ENCODE measurements at regions not wholly inside any gene's neighbourhood (a gene's known extent, or its start where the extent isn't known, plus 50 kb on each side); places are given as distances from the start of the nearest gene placed in this dataset.
"Not testable (repeated sequence)": the region's sequence is repeated elsewhere in the genome, so short reads cannot be mapped to it uniquely, and the experiment has no call there.

DNA sequence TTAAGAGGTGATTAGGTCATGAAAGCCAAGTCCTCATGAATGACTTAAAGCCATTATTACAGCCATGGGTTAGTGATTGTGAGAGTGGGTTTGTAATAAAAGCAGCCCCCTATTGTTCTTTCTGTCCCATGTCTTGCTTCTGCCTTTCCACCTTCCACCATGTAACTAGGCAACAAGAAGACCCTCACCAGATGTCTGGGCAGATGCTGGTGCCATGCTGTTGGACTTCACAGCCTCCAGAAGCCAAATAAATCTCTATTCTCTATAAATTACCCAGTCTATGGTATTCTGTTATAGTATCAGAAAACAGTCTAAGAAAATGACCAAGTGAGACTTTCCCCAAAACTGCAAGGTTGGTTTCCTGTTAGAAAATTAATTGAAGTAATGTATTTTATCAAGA lies 460.3 kb upstream of the ADARB2 start:
- DNase-seq, result no peak
- Histone ChIP-seq H3K27ac (no peak overlapping the region), H3K4me1 (no peaks in the 10 kb centered on the region), H3K27me3 (ENCODE audit: insufficient read depth in 3 of 3, low read length in 2 of 3) (no peaks in the 10 kb centered on the region), H3K9me3 (no peaks in the 10 kb centered on the region), H3K4me3 (no peak overlapping the region), H3K36me3 (ENCODE audit: insufficient read depth in 1 of 2, low read depth in 1 of 2) (no peaks in the 10 kb centered on the region)
- intact Hi-C loops (cut with DNase I), result no loop called here
- ATAC-seq, result no peak
- TF ChIP-seq, protein P1, sequence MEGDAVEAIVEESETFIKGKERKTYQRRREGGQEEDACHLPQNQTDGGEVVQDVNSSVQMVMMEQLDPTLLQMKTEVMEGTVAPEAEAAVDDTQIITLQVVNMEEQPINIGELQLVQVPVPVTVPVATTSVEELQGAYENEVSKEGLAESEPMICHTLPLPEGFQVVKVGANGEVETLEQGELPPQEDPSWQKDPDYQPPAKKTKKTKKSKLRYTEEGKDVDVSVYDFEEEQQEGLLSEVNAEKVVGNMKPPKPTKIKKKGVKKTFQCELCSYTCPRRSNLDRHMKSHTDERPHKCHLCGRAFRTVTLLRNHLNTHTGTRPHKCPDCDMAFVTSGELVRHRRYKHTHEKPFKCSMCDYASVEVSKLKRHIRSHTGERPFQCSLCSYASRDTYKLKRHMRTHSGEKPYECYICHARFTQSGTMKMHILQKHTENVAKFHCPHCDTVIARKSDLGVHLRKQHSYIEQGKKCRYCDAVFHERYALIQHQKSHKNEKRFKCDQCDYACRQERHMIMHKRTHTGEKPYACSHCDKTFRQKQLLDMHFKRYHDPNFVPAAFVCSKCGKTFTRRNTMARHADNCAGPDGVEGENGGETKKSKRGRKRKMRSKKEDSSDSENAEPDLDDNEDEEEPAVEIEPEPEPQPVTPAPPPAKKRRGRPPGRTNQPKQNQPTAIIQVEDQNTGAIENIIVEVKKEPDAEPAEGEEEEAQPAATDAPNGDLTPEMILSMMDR (IDR thresholded peaks at IDR 0.05), result no peak

DNA sequence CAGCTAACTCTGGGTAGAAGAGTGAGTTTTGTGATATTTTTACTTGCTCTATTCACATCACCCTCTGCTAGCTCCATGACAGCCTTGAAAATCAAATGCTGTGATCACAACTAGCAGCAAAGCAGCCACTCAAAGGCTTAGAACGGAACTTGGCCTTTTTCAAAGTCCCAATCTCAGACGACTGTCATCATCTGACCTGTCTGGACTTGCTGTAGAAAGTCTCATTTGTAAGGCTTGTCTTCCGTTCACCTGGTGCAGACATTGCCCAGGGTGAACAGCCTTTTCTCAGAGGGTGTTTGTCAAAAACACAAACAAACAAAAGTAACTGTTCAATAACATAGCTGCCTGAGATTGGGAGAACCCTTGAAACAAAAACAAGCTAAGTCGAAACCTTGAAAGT lies 458.9 kb upstream of the ADARB2 start:
- H3K27me3 ChIP-seq (ENCODE audit: insufficient read depth in 3 of 3, low read length in 2 of 3), result no peaks in the 10 kb centered on the region
- no peaks in the 10 kb centered on the region for H3K9me3 ChIP-seq
- H3K27ac ChIP-seq, result no peak overlapping the region
- no peaks in the 10 kb centered on the region for H3K36me3 ChIP-seq (ENCODE audit: insufficient read depth in 1 of 2, low read depth in 1 of 2)
- H3K4me1 ChIP-seq, result no peaks in the 10 kb centered on the region
- DNase-seq (no peak), ATAC-seq (no peak)
- WGBS, 3 donors, result 75 to 84% (median 79%) methylated on average over 4 of the region's 4 CpGs
- intact Hi-C loops (cut with DNase I), result no loop called here
- TF ChIP-seq, protein P1 (IDR thresholded peaks at IDR 0.05), result no peak
- H3K4me3 ChIP-seq, result no peak overlapping the region

DNA sequence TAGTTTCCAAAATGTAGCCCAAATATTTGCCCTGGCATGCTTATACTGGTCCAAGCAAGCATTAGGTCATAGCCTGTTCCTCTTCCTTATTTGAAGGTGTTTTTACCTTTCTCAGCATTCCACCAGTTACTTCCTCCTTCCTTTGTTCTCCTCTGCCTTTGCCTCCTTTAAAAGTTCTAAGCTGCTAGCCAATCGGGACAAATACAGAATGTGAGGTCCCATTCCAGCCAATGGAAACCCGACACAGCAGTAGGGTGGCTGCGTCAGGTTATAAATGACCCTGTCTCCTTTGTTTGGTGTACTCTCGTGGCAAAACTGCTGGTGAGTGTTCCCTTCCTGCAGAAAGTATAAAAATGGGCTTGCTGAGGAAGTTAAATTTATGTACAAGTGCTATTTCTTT lies 452.0 kb upstream of the ADARB2 start:
- H3K27me3 ChIP-seq (ENCODE audit: insufficient read depth in 3 of 3, low read length in 2 of 3); H3K4me1 ChIP-seq; ATAC-seq; intact Hi-C loops (cut with DNase I); DNase-seq; H3K9me3 ChIP-seq; H3K27ac ChIP-seq; H3K36me3 ChIP-seq (ENCODE audit: insufficient read depth in 1 of 2, low read depth in 1 of 2); H3K4me3 ChIP-seq: not testable (repeated sequence)
- WGBS, 3 donors, result 50 to 62% (median 53%) methylated on average over 4 of the region's 4 CpGs

DNA sequence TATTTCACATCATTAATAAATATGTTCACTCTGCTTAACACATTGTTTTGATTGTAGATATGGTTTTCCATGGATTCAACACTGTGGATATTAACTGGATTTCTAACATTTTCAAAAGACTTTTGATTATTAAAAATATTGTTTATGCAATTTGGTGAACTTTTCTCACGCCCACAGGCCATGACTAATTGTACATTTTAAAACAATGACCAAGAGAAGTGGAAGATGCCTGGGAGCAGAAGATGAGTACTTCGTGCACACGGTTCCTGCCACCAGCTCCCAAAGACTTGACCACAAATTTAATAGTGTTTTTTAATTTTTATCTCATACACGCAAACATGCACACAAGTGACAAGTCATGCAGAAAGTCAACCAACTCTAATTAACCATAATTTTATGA lies 451.0 kb upstream of the ADARB2 start:
- H3K4me3 ChIP-seq, result no peak overlapping the region
- no peaks in the 10 kb centered on the region for H3K27me3 ChIP-seq (ENCODE audit: insufficient read depth in 3 of 3, low read length in 2 of 3)
- H3K27ac ChIP-seq, result no peak overlapping the region
- no peak for ATAC-seq
- H3K9me3 ChIP-seq, result no peaks in the 10 kb centered on the region
- H3K4me1 ChIP-seq, result no peaks in the 10 kb centered on the region
- intact Hi-C loops (cut with DNase I), result no loop called here
- TF ChIP-seq, protein P1 (IDR thresholded peaks at IDR 0.05), result no peak
- no peak for DNase-seq
- H3K36me3 ChIP-seq (ENCODE audit: insufficient read depth in 1 of 2, low read depth in 1 of 2), result no peaks in the 10 kb centered on the region
- WGBS, 3 donors, result 73 to 80% (median 74%) methylated on average over 4 of the region's 4 CpGs

DNA sequence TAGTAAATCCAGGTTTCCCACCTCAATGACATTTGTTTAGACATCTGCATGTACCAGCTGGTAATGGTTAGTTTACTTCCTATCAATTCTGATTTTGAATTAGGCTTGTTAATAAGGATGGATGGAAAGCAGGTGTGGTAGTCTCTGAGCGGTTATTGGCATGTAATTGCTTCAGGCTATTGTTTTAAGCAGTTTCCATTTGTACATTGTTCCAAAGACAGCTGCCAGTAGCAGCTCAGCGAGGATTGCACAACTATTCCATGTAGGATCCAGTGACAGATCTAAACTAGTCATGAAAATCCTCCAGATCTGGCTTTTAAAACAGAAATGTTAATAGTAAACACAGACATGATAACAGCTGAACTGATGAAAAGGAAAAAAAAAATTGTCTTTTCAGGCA lies 436.0 kb upstream of the ADARB2 start:
- no peak overlapping the region for H3K27ac ChIP-seq

More for the DNA sequence above, 436.0 kb upstream of the ADARB2 start:
- H3K9me3 ChIP-seq, result no peaks in the 10 kb centered on the region
- WGBS, 3 donors, result 11 to 19% (median 17%) methylated on average over 2 of the region's 2 CpGs
- TF ChIP-seq, protein P1 (IDR thresholded peaks at IDR 0.05), result no peak
- no peak for DNase-seq
- H3K36me3 ChIP-seq (ENCODE audit: insufficient read depth in 1 of 2, low read depth in 1 of 2), result no peaks in the 10 kb centered on the region
- intact Hi-C loops (cut with DNase I), result no loop called here
- H3K4me3 ChIP-seq, result no peak overlapping the region
- no peak for ATAC-seq
- H3K4me1 ChIP-seq, result no peaks in the 10 kb centered on the region
- H3K27me3 ChIP-seq (ENCODE audit: insufficient read depth in 3 of 3, low read length in 2 of 3), result no peaks in the 10 kb centered on the region
